Globus pallidus (tissue), 1 donor: ENCODE measurements at regions not wholly inside any gene's neighbourhood (a gene's known extent, or its start where the extent isn't known, plus 50 kb on each side); places are given as distances from the start of the nearest gene placed in this dataset.

ENCODE experiments used
- DNase-seq: peaks from one replicate; pipeline ENCODE4 v3.0.0-alpha.2; 2015; ENCODE audit warnings: low spot score

- DNase-seq, result no peak
Observed at GRCh38 chr2:203789618-203790017, 78.0 kb upstream of the CTLA4 start.

- no peak for DNase-seq
Observed at GRCh38 chr2:203790134-203790852, 77.3 kb upstream of the CTLA4 start.

- no peak for DNase-seq
Observed at GRCh38 chr2:203796248-203797010, 71.1 kb upstream of the CTLA4 start.

- no peak for DNase-seq
Observed at GRCh38 chr2:203797276-203797675, 70.3 kb upstream of the CTLA4 start.

GRCh38 chr2:203797712-203798111 lies 69.9 kb upstream of the CTLA4 start:
- DNase-seq, result no peak

- no peak for DNase-seq
Observed at GRCh38 chr2:203798296-203799087, 69.1 kb upstream of the CTLA4 start.

GRCh38 chr2:203799908-203800307 lies 67.7 kb upstream of the CTLA4 start:
- no peak for DNase-seq

GRCh38 chr2:203800783-203801182 lies 66.8 kb upstream of the CTLA4 start:
- DNase-seq, result no peak

GRCh38 chr2:203802342-203803052 lies 65.1 kb upstream of the CTLA4 start:
- DNase-seq, result no peak

- DNase-seq, result no peak
Observed at GRCh38 chr2:203803053-203803429, 64.5 kb upstream of the CTLA4 start.

- no peak for DNase-seq
Observed at GRCh38 chr2:203804070-203804469, 63.5 kb upstream of the CTLA4 start.

- DNase-seq, result no peak
Observed at GRCh38 chr2:203804764-203805485, 62.6 kb upstream of the CTLA4 start.

- no peak for DNase-seq
Observed at GRCh38 chr2:203805486-203805838, 62.1 kb upstream of the CTLA4 start.

- no peak for DNase-seq
Observed at GRCh38 chr2:203806761-203807160, 60.8 kb upstream of the CTLA4 start.

GRCh38 chr2:203808046-203808750 lies 59.4 kb upstream of the CTLA4 start:
- no peak for DNase-seq

GRCh38 chr2:203809084-203809521 lies 58.5 kb upstream of the CTLA4 start:
- DNase-seq, result no peak

GRCh38 chr2:203809991-203810510 lies 57.5 kb upstream of the CTLA4 start:
- DNase-seq, result no peak

GRCh38 chr2:203811491-203812221 lies 55.9 kb upstream of the CTLA4 start:
- no peak for DNase-seq

- no peak for DNase-seq
Observed at GRCh38 chr2:203812294-203813221, 55.0 kb upstream of the CTLA4 start.
